ENCODE measurements at regions not wholly inside any gene's neighbourhood (a gene's known extent, or its start where the extent isn't known, plus 50 kb on each side); places are given as distances from the start of the nearest gene placed in this dataset.

- Histone ChIP-seq H3K4me3 (ENCODE audit: low read depth, low read length) (no peak overlapping the region), H3K36me3 (replicated peaks) (no peaks in the 10 kb centered on the region), H3K27ac (no peak overlapping the region), H3K27me3 (replicated peaks) (no peaks in the 10 kb centered on the region)
- in situ Hi-C loops (cut with HindIII; ENCODE audit: low pct_ligation_motif_present, low sequenced_read_pairs): no loop called here
- no peak for TF ChIP-seq CTCF (IDR thresholded peaks at IDR 0.05; ENCODE audit: low read depth, low read length, missing control alignments)
- DNase-seq: no peak
Measured at GRCh38 chr17:72280881-72281280, 160.1 kb downstream of the SOX9 start.

GRCh38 chr17:72282439-72283029 is 161.7 kb downstream of the SOX9 start:
- no peak overlapping the region for H3K27ac ChIP-seq
- in situ Hi-C loops (cut with HindIII; ENCODE audit: low pct_ligation_motif_present, low sequenced_read_pairs): no loop called here
- H3K36me3 ChIP-seq (replicated peaks): no peaks in the 10 kb centered on the region
- no peak for DNase-seq
- no peak for TF ChIP-seq CTCF (IDR thresholded peaks at IDR 0.05; ENCODE audit: low read depth, low read length, missing control alignments)
- no peaks in the 10 kb centered on the region for H3K27me3 ChIP-seq (replicated peaks)
- no peak overlapping the region for H3K4me3 ChIP-seq (ENCODE audit: low read depth, low read length)

GRCh38 chr17:72284806-72285205 is 164.0 kb downstream of the SOX9 start:
- DNase-seq: no peak
- Histone ChIP-seq H3K4me3 (ENCODE audit: low read depth, low read length) (no peak overlapping the region), H3K36me3 (replicated peaks) (no peaks in the 10 kb centered on the region), H3K27ac (no peak overlapping the region), H3K27me3 (replicated peaks) (no peaks in the 10 kb centered on the region)
- in situ Hi-C loops (cut with HindIII; ENCODE audit: low pct_ligation_motif_present, low sequenced_read_pairs): no loop called here
- no peak for TF ChIP-seq CTCF (IDR thresholded peaks at IDR 0.05; ENCODE audit: low read depth, low read length, missing control alignments)

- no peak for TF ChIP-seq CTCF (IDR thresholded peaks at IDR 0.05; ENCODE audit: low read depth, low read length, missing control alignments)
- H3K27ac ChIP-seq: no peak overlapping the region
- in situ Hi-C loops (cut with HindIII; ENCODE audit: low pct_ligation_motif_present, low sequenced_read_pairs): no loop called here
Measured at GRCh38 chr17:72287586-72287985, 166.8 kb downstream of the SOX9 start.

GRCh38 chr17:72294487-72294893 is 173.7 kb downstream of the SOX9 start:
- Histone ChIP-seq H3K36me3 (replicated peaks) (no peaks in the 10 kb centered on the region), H3K27ac (no peak overlapping the region), H3K27me3 (replicated peaks) (no peaks in the 10 kb centered on the region), H3K4me3 (ENCODE audit: low read depth, low read length) (no peak overlapping the region)
- in situ Hi-C loops (cut with HindIII; ENCODE audit: low pct_ligation_motif_present, low sequenced_read_pairs): no loop called here
- no peak for DNase-seq
- TF ChIP-seq CTCF (IDR thresholded peaks at IDR 0.05; ENCODE audit: low read depth, low read length, missing control alignments): no peak

More at GRCh38 chr17:72287586-72287985, 166.8 kb downstream of the SOX9 start:
- Histone ChIP-seq H3K27me3 (replicated peaks) (no peaks in the 10 kb centered on the region), H3K36me3 (replicated peaks) (no peaks in the 10 kb centered on the region), H3K4me3 (ENCODE audit: low read depth, low read length) (no peak overlapping the region)
- DNase-seq: no peak

GRCh38 chr17:72295916-72296315 is 175.1 kb downstream of the SOX9 start:
- no peak overlapping the region for H3K27ac ChIP-seq
- H3K27me3 ChIP-seq (replicated peaks): no peaks in the 10 kb centered on the region
- TF ChIP-seq CTCF (IDR thresholded peaks at IDR 0.05; ENCODE audit: low read depth, low read length, missing control alignments): no peak
- no peaks in the 10 kb centered on the region for H3K36me3 ChIP-seq (replicated peaks)
- H3K4me3 ChIP-seq (ENCODE audit: low read depth, low read length): no peak overlapping the region
- in situ Hi-C loops (cut with HindIII; ENCODE audit: low pct_ligation_motif_present, low sequenced_read_pairs): no loop called here
- DNase-seq: no peak

Measured in brain microvascular endothelial cell (primary cell).